GM21737 (cell line): ENCODE measurements at regions not wholly inside any gene's neighbourhood (a gene's known extent, or its start where the extent isn't known, plus 50 kb on each side); places are given as distances from the start of the nearest gene placed in this dataset.

ENCODE experiments used
- ATAC-seq: cut with Tn5 transposase; IDR thresholded peaks from one replicate; pipeline ENCODE4 v1.9.1; 2021; ENCODE audit warnings: mild to moderate bottlenecking, moderate library complexity; ENCODE audit not compliant: unreplicated experiment

GRCh38 chr20:24199501-24199900 lies 210.9 kb upstream of the GGTLC1 start:
- no peak for ATAC-seq

GRCh38 chr20:24194143-24194542 lies 205.6 kb upstream of the GGTLC1 start:
- ATAC-seq, result no peak

- ATAC-seq, result no peak
Measured at GRCh38 chr20:24190905-24191304, 202.3 kb upstream of the GGTLC1 start.

GRCh38 chr20:24185791-24186190 lies 197.2 kb upstream of the GGTLC1 start:
- ATAC-seq, result no peak

GRCh38 chr20:24181151-24181550 lies 192.6 kb upstream of the GGTLC1 start:
- no peak for ATAC-seq

GRCh38 chr20:24169256-24169655 lies 180.7 kb upstream of the GGTLC1 start:
- ATAC-seq, result no peak

GRCh38 chr20:24166412-24166811 lies 177.8 kb upstream of the GGTLC1 start:
- ATAC-seq, result no peak

GRCh38 chr20:24166123-24166381 lies 177.5 kb upstream of the GGTLC1 start:
- ATAC-seq, result no peak

GRCh38 chr20:24165301-24166122 lies 176.9 kb upstream of the GGTLC1 start:
- ATAC-seq, result no peak

- ATAC-seq, result no peak
Measured at GRCh38 chr20:24164360-24164759, 175.8 kb upstream of the GGTLC1 start.

- ATAC-seq, result no peak
Measured at GRCh38 chr20:24163506-24163905, 174.9 kb upstream of the GGTLC1 start.

- ATAC-seq, result no peak
Measured at GRCh38 chr20:24160563-24161281, 172.1 kb upstream of the GGTLC1 start.

- ATAC-seq, result no peak
Measured at GRCh38 chr20:24158281-24158680, 169.7 kb upstream of the GGTLC1 start.

GRCh38 chr20:24157213-24157612 lies 168.6 kb upstream of the GGTLC1 start:
- ATAC-seq, result no peak

GRCh38 chr20:24153101-24154040 lies 164.8 kb upstream of the GGTLC1 start:
- ATAC-seq, result no peak

GRCh38 chr20:24151621-24152294 lies 163.2 kb upstream of the GGTLC1 start:
- no peak for ATAC-seq

- no peak for ATAC-seq
Measured at GRCh38 chr20:24150406-24150805, 161.8 kb upstream of the GGTLC1 start.

GRCh38 chr20:24149881-24150307 lies 161.3 kb upstream of the GGTLC1 start:
- no peak for ATAC-seq

- no peak for ATAC-seq
Measured at GRCh38 chr20:24149175-24149574, 160.6 kb upstream of the GGTLC1 start.

GRCh38 chr20:24148372-24148771 lies 159.8 kb upstream of the GGTLC1 start:
- ATAC-seq, result peak; percentile 68

- no peak for ATAC-seq
Measured at GRCh38 chr20:24147961-24148360, 159.4 kb upstream of the GGTLC1 start.
